HG03095 (cell line): ENCODE measurements at regions not wholly inside any gene's neighbourhood (a gene's known extent, or its start where the extent isn't known, plus 50 kb on each side); places are given as distances from the start of the nearest gene placed in this dataset.
"Not testable (repeated sequence)": the region's sequence is repeated elsewhere in the genome, so short reads cannot be mapped to it uniquely, and the experiment has no call there.

Experiments
- ATAC-seq: cut with Tn5 transposase; IDR thresholded peaks from one replicate; pipeline ENCODE4 v1.9.1; 2021; ENCODE audit warnings: moderate library complexity; ENCODE audit not compliant: unreplicated experiment

DNA sequence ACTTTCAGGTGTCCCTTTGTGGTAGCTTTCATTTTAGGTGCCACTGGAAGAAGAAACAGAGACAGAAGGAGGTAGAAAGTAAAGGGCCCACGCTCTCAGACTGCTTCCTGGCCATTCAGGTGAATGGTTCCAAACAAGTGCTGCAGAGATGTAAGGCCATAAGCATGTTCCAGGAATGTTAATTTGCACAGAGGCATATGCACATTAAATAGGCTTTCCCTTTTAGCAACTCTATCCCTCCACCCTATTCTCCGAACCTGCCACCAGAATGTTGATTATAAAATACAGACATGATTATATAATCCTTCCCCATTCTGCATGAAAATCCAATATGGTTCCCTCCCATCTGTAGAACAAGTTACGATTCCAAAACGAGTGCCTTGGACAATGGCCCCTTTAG, 297.2 kb downstream of the C6orf118 start:
- no peak for ATAC-seq

DNA sequence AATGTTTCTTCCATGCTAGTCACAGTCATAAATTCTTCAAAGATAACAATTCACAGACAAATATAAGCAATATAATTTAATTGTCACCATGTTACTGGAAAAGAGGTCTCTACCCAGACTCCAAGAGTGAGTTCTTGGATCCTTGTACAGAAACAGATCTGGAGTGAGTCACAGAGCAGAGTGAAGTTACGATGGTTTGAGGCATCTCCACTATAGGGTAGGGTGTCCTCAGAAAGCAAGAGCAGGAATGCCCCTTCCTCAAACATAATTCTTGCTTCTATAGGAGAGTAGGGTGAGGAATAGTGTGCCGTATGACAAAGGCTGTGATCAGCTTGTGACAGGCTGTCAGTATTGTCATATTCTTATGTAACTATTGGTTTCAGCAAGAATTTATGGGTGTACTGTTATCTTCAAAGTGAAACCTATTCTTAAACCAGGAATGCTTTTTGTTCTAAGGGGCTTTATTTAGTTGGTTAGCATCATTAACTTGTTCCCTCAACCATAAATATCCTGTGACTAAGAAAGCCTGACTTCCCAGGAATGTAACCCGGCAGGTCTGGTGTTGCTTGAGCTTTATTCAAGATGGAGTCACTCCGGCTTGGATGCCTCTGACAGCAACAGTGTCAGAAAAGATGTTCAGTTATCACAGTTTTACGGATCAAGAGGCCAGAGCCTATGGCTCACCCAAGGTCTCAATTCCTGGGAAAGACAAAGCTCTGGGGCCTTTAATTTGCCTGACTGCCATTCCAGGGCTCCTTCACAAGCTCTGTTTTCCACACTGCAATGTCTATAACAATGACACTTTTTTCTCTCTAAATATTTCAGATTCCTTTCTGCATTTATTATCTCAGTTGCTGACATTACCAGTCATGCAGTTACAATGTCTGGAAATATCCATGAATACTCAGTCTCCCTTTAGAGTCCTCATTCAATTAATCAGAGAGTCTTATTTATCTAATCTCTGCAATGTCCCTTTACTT, 298.6 kb downstream of the C6orf118 start:
- no peak for ATAC-seq

DNA sequence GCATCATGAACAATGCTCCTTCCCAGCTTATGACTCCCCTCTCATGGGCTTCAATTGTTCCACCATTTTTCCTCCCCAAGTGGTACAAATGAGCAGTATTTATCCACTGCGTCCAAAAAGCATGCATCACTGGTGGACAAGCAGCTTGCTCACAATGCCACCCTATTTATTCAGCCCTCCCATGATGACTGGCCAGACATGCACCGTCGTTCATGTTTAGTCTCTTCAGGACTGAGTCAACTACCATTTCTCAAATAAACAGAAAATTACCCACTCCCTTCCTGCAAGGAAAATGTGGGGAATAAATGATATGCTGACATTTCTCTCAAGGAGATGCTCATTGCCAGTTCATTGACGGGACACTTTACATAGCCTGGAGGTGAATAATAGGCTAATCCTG, 300.4 kb downstream of the C6orf118 start:
- no peak for ATAC-seq

DNA sequence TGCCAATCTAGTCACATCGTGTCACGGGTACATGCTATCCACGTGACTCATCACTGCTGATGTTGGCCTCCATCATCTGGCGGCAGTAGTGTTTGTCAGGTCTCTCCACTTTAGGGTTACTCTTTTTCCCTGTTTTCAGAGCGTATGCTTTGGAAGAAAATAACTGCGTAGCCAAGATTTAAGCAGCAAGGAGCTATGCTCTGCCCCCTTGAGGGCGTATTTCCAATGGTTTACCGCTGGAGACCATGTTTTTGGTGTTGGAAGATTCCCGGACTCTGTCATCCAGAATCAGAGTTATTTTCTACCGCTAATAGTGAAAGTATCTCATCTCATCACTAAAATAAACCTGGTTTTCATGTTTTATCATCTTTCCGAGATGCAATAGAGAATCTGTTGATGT, 306.5 kb downstream of the C6orf118 start:
- ATAC-seq = no peak

DNA sequence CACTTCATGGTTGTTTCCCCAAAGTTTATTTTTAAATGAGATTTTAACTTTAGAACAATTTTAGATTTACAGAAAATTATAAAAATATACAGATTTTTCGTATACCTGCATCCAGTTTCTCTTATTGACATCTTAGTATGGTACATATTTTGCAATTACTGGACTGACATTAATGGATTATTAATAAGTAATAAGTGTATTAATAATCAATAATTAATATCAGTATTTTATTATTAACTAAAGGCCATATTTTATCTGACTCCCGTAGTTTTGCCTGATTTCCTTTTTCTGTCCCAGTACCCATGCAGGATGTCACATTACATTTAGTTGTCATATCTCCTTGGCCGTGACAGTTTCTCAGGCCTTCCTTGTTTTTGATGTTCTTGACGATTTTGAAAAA, 307.0 kb downstream of the C6orf118 start:
- no peak for ATAC-seq

DNA sequence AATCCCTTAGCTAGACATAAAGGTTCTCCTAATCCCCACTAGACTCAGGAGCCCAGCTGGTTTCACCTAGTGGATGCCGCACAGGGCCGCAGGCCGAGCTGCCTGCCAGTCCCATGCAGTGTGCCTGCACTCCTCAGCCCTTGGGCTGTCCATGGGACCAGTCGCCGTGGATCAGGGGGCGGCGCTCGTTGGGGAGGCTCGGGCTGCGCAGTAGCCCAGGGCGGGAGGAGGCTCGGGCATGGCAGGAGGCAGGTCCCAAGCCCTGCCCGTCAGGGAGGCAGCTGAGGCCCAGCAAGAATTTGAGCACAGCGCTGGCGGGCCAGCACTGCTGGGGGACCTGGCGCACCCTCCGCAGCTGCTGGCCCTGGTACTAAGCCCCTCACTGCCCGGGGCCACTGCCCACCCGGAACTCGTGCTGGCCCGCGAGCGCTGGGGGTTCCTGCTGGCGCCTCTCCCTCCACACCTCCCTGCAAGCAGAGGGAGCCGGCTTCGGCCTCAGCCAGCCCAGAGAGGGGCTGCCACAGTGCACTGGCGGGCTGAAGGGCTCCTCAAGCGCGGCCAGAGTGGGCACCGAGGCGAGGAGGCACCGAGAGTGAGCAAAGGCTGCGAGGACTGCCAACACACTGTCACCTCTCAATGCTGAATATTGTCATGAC, 307.8 kb downstream of the C6orf118 start:
- no peak for ATAC-seq

DNA sequence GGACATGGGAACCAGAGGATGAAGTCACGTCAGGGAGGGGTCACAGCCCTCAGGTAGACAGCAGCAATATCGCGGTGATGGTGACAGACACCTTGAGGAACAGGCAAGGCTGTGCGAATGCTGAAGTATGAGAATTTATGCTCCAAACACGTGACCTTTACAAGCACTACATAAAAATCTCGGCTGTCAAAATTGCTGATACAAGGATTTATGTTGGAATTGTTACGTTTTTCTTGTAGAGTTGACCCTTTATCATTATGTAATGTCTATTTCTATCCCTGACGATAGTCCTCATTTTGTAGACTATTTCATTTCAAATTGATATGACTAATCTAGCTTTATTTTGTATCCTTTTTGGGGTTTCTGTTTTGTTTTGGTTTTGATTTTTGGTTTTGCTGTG, 311.1 kb downstream of the C6orf118 start:
- no peak for ATAC-seq

DNA sequence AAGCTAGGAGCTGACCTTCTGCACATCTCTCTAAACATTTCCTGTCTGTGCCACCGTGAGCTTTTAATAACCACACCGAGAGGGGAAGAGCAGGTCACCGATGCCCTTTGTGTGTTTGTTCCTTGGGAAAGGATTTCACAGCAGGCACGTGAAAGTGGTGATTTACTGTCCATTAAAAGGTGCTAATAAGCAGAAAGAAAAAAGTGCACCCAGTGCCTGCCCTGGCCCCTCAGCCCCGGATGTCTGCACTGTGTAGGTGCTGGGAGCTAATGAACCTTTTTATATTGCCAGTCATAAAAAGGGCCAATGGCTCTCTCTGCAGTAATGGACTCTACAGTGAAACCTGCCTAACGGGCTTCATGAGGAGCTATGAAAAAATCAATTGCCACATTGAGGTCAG, 312.6 kb downstream of the C6orf118 start:
- ATAC-seq = no peak

DNA sequence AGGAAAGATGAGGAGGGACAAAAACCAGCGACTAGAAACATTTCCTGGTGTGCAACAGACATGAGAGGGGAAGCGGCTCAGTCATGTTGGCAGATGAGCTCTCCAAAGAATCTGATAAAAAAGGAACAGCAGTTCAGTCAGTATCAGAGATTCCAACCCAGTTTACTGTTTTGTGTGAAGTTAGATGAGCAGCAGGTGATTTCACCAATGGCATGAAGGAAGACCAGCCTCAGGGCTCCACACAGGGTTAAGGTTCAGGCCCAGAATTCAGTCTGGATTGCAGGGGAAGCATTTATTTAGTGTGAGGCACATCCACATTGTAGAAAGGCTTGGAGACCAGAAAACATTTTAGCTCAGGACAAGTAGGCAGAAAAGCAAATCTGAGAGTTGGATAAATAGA, 317.8 kb downstream of the C6orf118 start:
- ATAC-seq = no peak

DNA sequence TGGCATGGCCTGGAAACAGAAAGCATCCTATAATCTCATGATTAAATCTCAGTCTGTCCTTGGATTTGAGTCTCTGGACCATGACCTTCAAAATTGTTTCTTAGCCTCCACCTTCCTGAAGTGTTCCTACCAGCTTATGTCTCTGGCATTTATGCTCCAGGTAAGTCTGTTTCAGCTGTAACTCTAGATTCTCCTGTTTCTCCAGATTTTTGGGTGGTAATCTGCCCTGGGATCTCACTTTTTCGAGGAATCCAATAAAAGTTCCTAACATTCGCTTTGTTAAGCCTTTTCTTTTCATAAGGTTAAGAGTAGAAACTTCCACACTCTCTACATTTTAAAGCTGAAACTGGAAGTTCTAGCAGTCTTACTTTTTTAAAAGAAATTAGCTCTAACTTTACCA, 318.5 kb downstream of the C6orf118 start:
- no peak for ATAC-seq

DNA sequence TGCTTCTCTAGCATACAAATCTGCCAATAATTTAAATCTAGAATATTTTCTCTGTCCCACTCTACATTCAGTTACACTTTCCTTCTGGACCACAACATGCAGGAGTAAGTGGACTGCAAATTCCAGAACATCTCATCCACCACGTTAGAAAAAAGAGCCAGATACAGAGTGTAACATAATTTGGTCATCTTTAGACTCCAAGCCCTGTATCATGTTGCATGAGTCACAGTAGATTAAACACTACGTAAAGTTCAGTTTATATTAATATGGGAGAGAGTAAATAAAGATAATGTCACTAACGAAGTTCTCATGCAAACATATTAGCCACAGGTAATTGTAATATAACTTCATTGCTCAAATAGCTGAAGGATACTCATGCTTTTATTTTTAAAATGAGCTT, 327.0 kb downstream of the C6orf118 start:
- ATAC-seq = no peak

DNA sequence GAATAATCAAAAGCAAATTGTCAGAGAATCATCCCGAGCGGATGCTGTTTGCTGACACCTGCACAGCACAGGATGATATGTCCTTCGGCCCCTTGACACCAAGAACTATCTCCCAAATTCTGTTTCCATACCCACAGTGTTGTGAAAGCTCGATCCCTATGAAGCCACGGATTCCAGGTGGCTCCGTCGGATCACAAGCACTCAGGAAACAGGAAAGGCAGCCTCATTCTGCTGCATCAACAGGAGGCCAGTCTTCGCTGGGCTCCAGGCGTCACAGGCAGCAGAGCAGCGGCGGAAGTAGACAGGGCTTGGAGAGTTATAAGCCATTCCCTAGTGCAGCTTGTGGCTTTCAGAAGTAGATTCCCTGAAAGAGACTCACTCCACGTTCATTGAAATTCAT, 342.3 kb downstream of the C6orf118 start:
- ATAC-seq = no peak

DNA sequence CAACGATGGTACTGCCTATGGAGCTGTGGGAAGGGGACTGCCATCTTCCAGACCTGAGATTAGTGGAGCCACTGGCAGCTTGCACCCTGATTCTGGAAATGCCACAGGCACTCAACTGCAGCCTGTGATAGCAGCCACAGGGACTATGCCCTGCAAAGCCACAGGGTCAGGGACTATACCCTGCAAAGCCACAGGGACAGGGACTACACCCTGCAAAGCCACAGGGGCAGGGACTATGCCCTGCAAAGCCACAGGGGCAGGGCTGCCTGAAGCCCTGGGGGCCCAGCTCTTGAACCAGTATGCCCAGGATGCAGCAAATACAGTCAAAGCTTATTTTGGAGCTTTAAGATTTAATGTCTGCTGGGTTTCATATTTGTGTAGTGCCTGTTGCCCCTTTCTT, 346.6 kb downstream of the C6orf118 start:
- no peak for ATAC-seq

DNA sequence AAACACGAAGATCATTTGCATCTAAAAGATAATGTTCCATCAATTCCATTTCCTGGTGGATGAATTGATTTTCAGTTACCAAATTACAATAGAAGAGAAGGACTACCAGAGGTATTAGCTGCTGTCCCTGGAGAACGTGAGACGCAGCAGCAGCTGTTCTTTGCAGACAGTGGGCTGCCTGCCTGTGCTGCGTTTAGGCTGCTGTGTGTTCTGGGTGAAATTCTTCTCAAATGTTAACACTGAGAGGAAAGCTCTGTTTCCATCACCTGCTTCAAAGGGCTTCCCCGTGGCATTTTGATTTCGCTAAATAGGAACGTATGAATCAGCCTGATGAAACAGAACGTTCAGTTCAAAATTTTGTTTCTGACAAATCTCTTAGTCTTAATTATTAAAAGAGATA, 362.2 kb downstream of the C6orf118 start:
- no peak for ATAC-seq

DNA sequence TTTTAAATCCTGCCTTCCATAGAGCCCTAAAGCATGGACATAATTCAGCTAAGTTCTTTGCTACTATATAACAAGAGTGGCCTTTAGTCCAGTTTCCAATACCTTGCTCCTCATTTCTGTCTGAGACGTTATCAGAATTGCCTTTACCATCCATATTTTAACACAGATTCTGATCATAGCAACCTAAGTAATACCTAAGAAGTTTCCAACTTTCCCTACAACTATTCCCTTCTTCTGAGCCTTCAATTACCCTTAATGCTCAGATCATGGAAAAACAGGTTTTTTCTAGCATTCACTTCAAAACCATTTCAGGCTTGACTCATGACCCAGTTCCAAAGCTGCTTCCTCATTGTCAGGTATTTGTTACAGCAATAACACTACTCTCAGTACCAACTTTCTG, 367.1 kb downstream of the C6orf118 start:
- no peak for ATAC-seq

DNA sequence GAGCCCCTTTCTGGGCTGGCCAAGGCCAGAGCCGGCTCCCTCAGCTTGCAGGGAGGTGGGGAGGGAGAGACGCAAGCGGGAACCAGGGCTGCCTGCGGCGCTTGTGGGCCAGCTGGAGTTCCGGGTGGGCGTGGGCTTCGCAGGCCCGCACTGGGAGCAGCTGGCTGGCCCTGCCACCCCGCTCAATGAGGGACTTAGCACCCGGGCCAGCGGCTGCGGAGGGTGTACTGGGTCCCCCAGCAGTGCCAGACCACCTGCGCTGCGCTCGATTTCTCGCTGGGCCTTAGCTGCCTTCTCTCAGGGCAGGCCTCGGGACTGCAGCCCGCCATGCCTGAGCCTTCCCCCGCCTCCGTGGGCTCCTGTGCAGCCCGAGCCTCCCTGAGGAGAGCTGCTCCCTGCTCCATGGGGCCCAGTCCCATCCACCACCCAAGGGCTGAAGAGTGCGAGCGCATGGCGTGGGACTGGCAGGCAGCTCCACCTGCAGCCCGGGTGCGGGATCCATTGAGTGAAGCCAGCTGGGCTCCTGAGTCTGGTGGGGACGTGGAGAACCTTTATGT, 376.1 kb downstream of the C6orf118 start:
- not testable (repeated sequence) for ATAC-seq

DNA sequence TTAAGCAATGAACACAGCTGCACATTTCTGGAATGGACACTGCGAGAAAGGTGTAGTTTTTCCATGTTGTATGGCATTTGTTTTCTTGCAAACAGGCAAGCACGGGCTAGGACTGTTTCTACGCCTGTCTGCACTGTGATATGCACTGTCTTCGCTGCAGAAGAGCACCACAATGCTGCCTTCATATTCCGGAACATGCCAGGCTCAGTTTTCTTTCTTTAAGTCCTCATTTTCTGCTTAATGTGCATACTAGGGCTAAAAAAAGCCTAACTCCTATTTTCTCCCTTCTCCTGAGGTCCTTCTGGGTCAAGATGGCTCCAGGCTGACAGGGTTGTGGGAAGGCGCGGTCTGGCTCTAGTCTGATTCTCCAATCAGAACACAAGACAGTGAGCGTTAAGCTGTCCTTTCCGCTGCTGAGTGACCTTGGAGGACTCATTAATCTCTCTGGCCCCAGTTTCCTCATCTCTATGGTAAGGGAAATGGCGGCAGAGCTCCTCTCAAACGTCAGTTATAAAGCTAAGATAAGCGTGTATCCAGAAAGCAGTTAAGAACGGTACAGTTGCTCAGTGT, 379.9 kb downstream of the C6orf118 start:
- ATAC-seq = no peak

DNA sequence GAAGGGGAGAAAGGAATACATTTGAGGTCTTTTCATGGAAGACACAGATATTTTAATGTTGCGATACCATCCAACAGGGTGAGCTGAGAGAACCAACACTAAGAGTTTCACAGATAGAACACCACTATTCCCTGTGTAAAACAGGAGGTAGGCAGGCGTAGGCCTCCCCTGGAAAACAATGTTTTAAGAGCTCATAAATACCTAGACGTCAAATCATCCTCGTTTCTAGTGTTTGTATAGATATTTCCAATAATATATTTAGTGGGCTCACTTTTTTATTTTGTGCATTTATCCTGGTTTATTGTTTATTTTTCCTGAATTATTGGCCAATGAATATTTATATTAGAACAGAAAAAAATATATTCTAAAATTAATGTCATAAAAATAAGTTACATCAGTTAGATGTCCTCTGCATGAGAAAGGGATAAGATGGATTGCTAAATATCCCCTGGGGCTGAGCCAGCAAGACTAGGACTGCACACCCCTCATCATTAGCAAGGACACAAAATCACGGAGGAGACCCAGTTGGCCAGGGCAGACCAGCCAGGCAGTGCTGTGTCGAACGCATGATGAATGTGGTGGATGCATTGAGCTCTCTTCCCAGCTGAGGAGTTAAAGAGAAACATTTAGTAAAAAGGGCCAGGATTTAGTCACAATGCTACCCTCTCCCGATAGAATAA, 380.5 kb downstream of the C6orf118 start:
- ATAC-seq = no peak

DNA sequence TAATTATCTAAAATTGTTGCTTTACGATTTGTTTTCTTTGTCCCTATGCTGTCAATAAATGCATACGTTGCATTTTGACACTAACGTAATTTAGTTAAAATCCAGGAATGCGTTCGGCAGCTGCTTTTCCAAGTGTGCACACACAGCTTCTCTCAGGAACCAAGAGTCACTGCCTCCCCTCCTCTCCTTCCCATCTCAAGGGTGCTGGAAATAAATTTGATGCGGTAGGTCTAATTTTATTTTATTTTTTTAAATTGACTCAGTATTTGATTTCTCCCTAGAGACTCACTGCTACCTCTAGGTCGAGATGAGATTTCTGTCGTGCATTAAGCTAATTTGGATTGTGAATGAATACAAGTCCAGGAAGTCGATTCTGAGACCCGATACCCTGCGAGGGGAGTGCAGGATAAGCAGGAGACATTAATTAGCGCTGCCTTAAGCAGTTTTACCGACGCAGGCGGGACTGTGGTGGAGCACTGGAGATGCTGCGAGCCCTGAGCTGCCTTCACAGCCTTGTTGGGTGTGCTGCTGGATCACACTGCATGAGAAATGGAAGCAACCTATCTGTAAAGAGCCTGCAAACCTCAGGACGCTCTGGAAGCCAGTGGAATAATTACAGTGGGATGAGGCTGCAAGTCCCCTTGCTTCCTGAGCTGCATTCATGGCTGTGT, 381.2 kb downstream of the C6orf118 start:
- no peak for ATAC-seq

DNA sequence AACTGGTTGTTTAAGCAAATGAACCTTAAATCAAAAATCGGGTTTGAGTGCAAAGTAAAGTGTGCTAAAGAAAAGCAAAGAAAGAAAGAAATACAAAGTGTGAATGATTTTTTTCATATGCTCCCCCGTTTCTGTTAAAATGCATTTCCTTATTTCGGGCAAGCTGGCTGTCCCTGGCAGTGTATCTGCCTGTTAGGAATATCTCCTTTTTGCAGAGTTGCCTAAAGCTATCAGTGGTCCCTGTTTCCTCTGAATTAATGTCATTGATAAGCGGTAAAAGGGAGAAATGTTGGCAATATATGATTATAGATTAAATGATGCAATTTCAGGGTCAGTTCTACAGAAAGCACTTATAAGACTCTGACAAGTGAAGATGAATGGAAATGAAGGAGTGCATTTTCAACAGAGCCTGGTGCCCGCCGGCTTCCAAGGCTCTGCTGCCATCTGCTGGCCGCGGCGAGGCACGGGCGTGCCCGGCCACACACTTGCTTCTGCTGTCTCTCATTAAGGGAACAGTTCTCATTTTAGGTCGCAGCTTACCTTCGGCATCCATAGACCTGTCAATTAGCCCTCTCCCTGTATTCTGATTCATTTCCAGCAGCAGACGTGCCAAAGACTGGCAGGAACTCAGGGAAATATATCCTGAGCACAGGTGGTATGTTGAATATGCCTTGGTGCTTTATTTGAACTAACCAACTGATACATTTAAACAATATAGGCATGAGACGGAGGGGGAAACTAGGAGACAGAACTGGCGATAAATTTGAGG, 381.9 kb downstream of the C6orf118 start:
- ATAC-seq = peak; percentile 90
